ENCODE measurements at regions not wholly inside any gene's neighbourhood (a gene's known extent, or its start where the extent isn't known, plus 50 kb on each side); places are given as distances from the start of the nearest gene placed in this dataset.

GRCh38 chr22:48085901-48086645, 1323.6 kb downstream of the TBC1D22A start:
- TF ChIP-seq EZH2phosphoT487 (IDR thresholded peaks at IDR 0.05; ENCODE audit: insufficient read depth, low read depth) (no peak), EZH2 (IDR thresholded peaks at IDR 0.05; ENCODE audit: insufficient read depth, poor library complexity, severe bottlenecking) (no peak)
